ENCODE measurements at regions not wholly inside any gene's neighbourhood (a gene's known extent, or its start where the extent isn't known, plus 50 kb on each side); places are given as distances from the start of the nearest gene placed in this dataset.

DNA sequence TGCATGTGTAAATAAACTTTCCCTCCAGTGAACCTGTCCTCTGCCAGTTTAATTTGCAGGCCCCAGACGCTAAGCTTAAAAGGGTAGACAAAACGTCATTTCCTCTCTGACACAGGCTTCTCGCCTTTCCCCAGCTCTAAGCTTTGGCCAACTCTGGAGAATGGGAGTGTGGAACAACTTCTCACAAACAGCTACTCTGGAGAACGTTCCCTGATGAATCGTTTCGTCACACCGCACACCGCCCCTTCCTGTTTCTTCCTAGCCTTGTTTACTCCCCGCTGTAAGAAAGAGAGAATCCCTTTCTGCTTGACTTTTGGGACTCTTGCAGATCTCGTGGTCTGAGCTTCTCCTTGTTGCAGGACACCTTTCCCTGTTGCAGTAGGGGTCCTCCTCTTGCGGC lies 564.2 kb downstream of the TCERG1L start:
- TF ChIP-seq, protein P1, sequence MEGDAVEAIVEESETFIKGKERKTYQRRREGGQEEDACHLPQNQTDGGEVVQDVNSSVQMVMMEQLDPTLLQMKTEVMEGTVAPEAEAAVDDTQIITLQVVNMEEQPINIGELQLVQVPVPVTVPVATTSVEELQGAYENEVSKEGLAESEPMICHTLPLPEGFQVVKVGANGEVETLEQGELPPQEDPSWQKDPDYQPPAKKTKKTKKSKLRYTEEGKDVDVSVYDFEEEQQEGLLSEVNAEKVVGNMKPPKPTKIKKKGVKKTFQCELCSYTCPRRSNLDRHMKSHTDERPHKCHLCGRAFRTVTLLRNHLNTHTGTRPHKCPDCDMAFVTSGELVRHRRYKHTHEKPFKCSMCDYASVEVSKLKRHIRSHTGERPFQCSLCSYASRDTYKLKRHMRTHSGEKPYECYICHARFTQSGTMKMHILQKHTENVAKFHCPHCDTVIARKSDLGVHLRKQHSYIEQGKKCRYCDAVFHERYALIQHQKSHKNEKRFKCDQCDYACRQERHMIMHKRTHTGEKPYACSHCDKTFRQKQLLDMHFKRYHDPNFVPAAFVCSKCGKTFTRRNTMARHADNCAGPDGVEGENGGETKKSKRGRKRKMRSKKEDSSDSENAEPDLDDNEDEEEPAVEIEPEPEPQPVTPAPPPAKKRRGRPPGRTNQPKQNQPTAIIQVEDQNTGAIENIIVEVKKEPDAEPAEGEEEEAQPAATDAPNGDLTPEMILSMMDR (IDR thresholded peaks at IDR 0.05): no peak
- TF ChIP-seq POLR2A (IDR thresholded peaks at IDR 0.05): no peak
